ENCODE measurements at regions not wholly inside any gene's neighbourhood (a gene's known extent, or its start where the extent isn't known, plus 50 kb on each side); places are given as distances from the start of the nearest gene placed in this dataset.

DNA sequence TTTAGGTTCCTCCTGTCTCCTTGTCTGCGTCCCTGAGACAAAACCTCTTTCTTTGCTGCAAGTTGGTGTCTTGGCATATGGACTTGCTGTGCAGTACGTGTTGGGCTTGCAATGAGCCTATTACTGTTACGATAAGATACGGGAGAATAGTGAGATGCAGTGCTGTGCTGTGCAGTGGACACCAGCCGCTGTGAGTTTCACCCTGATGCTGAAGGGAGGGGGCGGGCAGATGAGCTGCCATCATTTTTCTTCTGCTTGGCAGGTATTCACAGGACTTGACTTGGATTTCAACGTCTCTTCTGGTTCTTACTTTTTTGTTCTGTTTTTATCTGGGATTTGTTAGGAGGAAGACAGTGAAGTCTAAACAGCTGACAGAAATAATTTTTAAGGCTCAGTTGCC lies 257.1 kb upstream of the PITRM1 start:
- CTCF ChIA-PET, result interaction anchor here (0.8 kb wide), 1 partner anchor 13 kb away, joined by 4 read pairs; no protein-coding TSS in a partner anchor
- POLR2A ChIA-PET (ENCODE audit: unreplicated experiment), result no interaction called here
- Histone ChIP-seq H3K4ac (ENCODE audit: low read depth, low read length) (no peak overlapping the region), H3K9me3 (ENCODE audit: control insufficient read depth, insufficient read depth, low read length) (no peaks in the 10 kb centered on the region), H3K79me1 (ENCODE audit: low read depth in 1 of 2, low read length in 2 of 2) (no peaks in the 10 kb centered on the region), H2AFZ (replicated peaks; ENCODE audit: low read length, poor library complexity) (no peak overlapping the region), H3K27ac (ENCODE audit: insufficient read depth, low read length) (no peak overlapping the region), H2BK120ac (ENCODE audit: low read depth, low read length) (no peak overlapping the region; the same call in 1 of the 2 replicates), H3K4me2 (ENCODE audit: low read depth, low read length) (no peak overlapping the region), H3K23ac (ENCODE audit: low read depth, low read length) (no peak overlapping the region), H4K20me1 (ENCODE audit: insufficient read depth, low read length) (no peaks in the 10 kb centered on the region), H3K4me3 (ENCODE audit: insufficient read depth, low read depth, low read length) (no peak overlapping the region), H4K5ac (ENCODE audit: low read depth, low read length) (no peak overlapping the region), H2AK5ac (ENCODE audit: low read depth, low read length) (peak overlapping the region; percentile 56; the same call in 1 of the 2 replicates), H2BK15ac (ENCODE audit: low read depth, low read length) (peak overlapping the region; percentile 26; the same call in 1 of the 3 replicates), H3K4me1 (ENCODE audit: control insufficient read depth, insufficient read depth, low read length) (peaks cover 14% of the 10 kb centered on the region), H2BK5ac (ENCODE audit: low read depth, low read length, poor library complexity, severe bottlenecking) (no peak overlapping the region), H3K36me3 (ENCODE audit: control insufficient read depth, insufficient read depth, low read length) (no peaks in the 10 kb centered on the region), H3K18ac (ENCODE audit: low read depth, low read length) (no peak overlapping the region), H3K14ac (replicated peaks; ENCODE audit: low read depth, low read length) (no peak overlapping the region), H3K56ac (ENCODE audit: extremely low read depth, insufficient read depth, low read length) (no peak overlapping the region), H3K9ac (ENCODE audit: low read depth, low read length) (no peak overlapping the region), H2BK20ac (ENCODE audit: low read depth, low read length) (peak overlapping the region; percentile 14; the same call in 1 of the 2 replicates), H3K27me3 (ENCODE audit: control insufficient read depth, insufficient read depth, low read length) (no peaks in the 10 kb centered on the region), H4K8ac (ENCODE audit: low read depth in 2 of 2, low read length in 2 of 2) (no peak overlapping the region), H3K9me1 (ENCODE audit: insufficient read depth, low read length) (peaks cover 11% of the 10 kb centered on the region; the same call in 1 of the 2 replicates), H2AK9ac (replicated peaks; ENCODE audit: low read depth, low read length, poor library complexity) (no peak overlapping the region), H4K91ac (ENCODE audit: insufficient read depth, low read depth, low read length) (no peak overlapping the region)
- ATAC-seq (ENCODE audit: low read depth), result no peak
- 62% methylated on average over 5 of the region's 7 CpGs; no CpG with 5 or more reads in 1 of the 2 experiments for WGBS, 2 experiments (ENCODE audit: extremely low coverage in 2 of 2, insufficient read length in 1 of 2)
- TF ChIP-seq MAFK (IDR thresholded peaks at IDR 0.05; ENCODE audit: low read depth, low read length) (no peak), POLR2A (IDR thresholded peaks at IDR 0.05; ENCODE audit: low read depth, low read length) (no peak), CEBPB (IDR thresholded peaks at IDR 0.05; ENCODE audit: low read depth, low read length) (no peak), CHD1 (IDR thresholded peaks at IDR 0.05; ENCODE audit: low read depth, low read length) (no peak), FOS (IDR thresholded peaks at IDR 0.05; ENCODE audit: low read depth, low read length) (no peak), NFE2L2 (IDR thresholded peaks at IDR 0.05; ENCODE audit: low read depth, low read length) (no peak), MXI1 (IDR thresholded peaks at IDR 0.05; ENCODE audit: borderline replicate concordance, low read depth, low read length) (no peak), RAD21 (IDR thresholded peaks at IDR 0.05; ENCODE audit: low read length) (no peak), MAZ (IDR thresholded peaks at IDR 0.05; ENCODE audit: borderline replicate concordance, low read depth, low read length) (no peak)
- no TSS peak for BruUV-seq (replicated peaks)
- dilution Hi-C loops (cut with HindIII; ENCODE audit: low sequenced_read_pairs, unreplicated experiment), result no loop called here
- intact Hi-C loops (cut with micrococcal nuclease), result no loop called here
- in situ Hi-C loops (cut with MboI; ENCODE audit: low sequenced_read_pairs), result no loop called here
- no peak for DNase-seq
